GM23338 (cell line): ENCODE measurements at regions not wholly inside any gene's neighbourhood (a gene's known extent, or its start where the extent isn't known, plus 50 kb on each side); places are given as distances from the start of the nearest gene placed in this dataset.

Source experiments
- ATAC-seq: fragments of 200-7000 bp; cut with Tn5 transposase; 3 replicates; pipeline ENCODE4 v1.9.1; 2020
- DNase-seq: peaks from one replicate; pipeline ENCODE4 v3.0.0-alpha.2; 2015; ENCODE audit warnings: low spot score
- H2AFZ ChIP-seq: fragments of 200-600 bp; sonication (generic); 2 replicates; pipeline ENCODE4 v1.8.0; 2016; ENCODE audit warnings: antibody characterized with exemption, mild to moderate bottlenecking, moderate library complexity
- H3F3A ChIP-seq: fragments of 200-600 bp; sonication (generic); replicated peaks from 2 replicates; pipeline ENCODE4 v1.8.0; 2017; ENCODE audit warnings: antibody characterized with exemption, mixed run types, low read depth
- H3K27ac ChIP-seq: fragments of 200-600 bp; sonication (generic); 2 replicates; pipeline ENCODE4 v1.6.1; 2016; ENCODE audit warnings: low read depth
- H3K27me3 ChIP-seq: fragments of 200-600 bp; sonication (generic); 2 replicates; pipeline ENCODE4 v1.8.0; 2016; ENCODE audit warnings: mild to moderate bottlenecking, mixed run types, moderate library complexity; ENCODE audit not compliant: insufficient read depth
- H3K36me3 ChIP-seq: fragments of 200-600 bp; sonication (generic); 2 replicates; pipeline ENCODE4 v1.8.0; 2016; ENCODE audit warnings: mild to moderate bottlenecking; ENCODE audit not compliant: insufficient read depth
- H3K4me1 ChIP-seq: fragments of 200-600 bp; sonication (generic); 2 replicates; pipeline ENCODE4 v1.8.0; 2016; ENCODE audit warnings: mild to moderate bottlenecking, moderate library complexity; ENCODE audit not compliant: insufficient read depth
- H3K4me2 ChIP-seq: fragments of 200-600 bp; sonication (generic); 2 replicates; pipeline ENCODE4 v1.7.1; 2017; ENCODE audit warnings: mixed run types
- H3K4me3 ChIP-seq: fragments of 200-600 bp; sonication (generic); 2 replicates; pipeline ENCODE4 v1.6.1; 2016; ENCODE audit warnings: mixed run types
- H3K79me2 ChIP-seq: fragments of 200-600 bp; sonication (generic); replicated peaks from 2 replicates; pipeline ENCODE4 v1.8.0; 2017; ENCODE audit warnings: mild to moderate bottlenecking; ENCODE audit not compliant: insufficient read depth
- H3K9me2 ChIP-seq: fragments of 200-600 bp; sonication (generic); 2 replicates; pipeline ENCODE4 v1.8.0; 2017; ENCODE audit not compliant: insufficient read depth
- H4K20me1 ChIP-seq: fragments of 200-600 bp; sonication (generic); replicated peaks from 2 replicates; pipeline ENCODE4 v1.8.0; 2017; ENCODE audit warnings: mild to moderate bottlenecking; ENCODE audit not compliant: insufficient read depth
- H3K27ac Mint-ChIP-seq: 2 replicates; pipeline ENCODE4 v1.8.0; 2020; ENCODE audit warnings: inconsistent platforms, mild to moderate bottlenecking, moderate library complexity, mixed read lengths
- H3K27me3 Mint-ChIP-seq: 3 replicates; pipeline ENCODE4 v1.8.0; 2022; ENCODE audit warnings: low read depth, mild to moderate bottlenecking, moderate library complexity, mixed read lengths, inconsistent platforms; ENCODE audit not compliant: insufficient read depth, poor library complexity
- H3K36me3 Mint-ChIP-seq: 3 replicates; pipeline ENCODE4 v1.8.0; 2021; ENCODE audit warnings: low read depth, mild to moderate bottlenecking, inconsistent platforms, moderate library complexity, mixed read lengths
- H3K4me1 Mint-ChIP-seq: 3 replicates; pipeline ENCODE4 v1.8.0; 2020; ENCODE audit warnings: mild to moderate bottlenecking, inconsistent platforms, mixed read lengths
- H3K4me3 Mint-ChIP-seq: 3 replicates; pipeline ENCODE4 v1.8.0; 2021; ENCODE audit warnings: moderate library complexity, mild to moderate bottlenecking, inconsistent platforms, mixed read lengths
- H3K9me3 Mint-ChIP-seq: 3 replicates; pipeline ENCODE4 v1.8.0; 2020; ENCODE audit warnings: moderate library complexity, mild to moderate bottlenecking, inconsistent platforms, mixed read lengths
- CREB1 ChIP-seq: fragments of 250-450 bp; sonication (Bioruptor Pico); IDR thresholded peaks from 2 replicates; pipeline ENCODE4 v1.5.0; 2020; ENCODE audit warnings: low read depth, mild to moderate bottlenecking, moderate library complexity
- CTCF ChIP-seq, 2 experiments: fragments of 200-600 bp in 1 of 2; sonication (generic) in 1 of 2; conservative IDR thresholded peaks; 2 replicates each; pipeline versions ENCODE4 v1.5.1 to v1.6.1; 2016 to 2017; ENCODE audit warnings: antibody characterized with exemption in 2 of 2, low read depth in 2 of 2, mild to moderate bottlenecking in 2 of 2, moderate library complexity in 1 of 2
- ETS1 ChIP-seq: IDR thresholded peaks from 2 replicates; pipeline ENCODE4 v1.6.1; 2016; ENCODE audit warnings: antibody characterized with exemption
- EZH2 ChIP-seq: fragments of 200-600 bp; sonication (generic); IDR thresholded peaks from one replicate; pipeline ENCODE4 v1.8.0; 2017; ENCODE audit warnings: antibody characterized with exemption, mild to moderate bottlenecking, low read depth; ENCODE audit not compliant: unreplicated experiment
- EZH2phosphoT487 ChIP-seq: fragments of 200-600 bp; sonication (generic); IDR thresholded peaks from one replicate; pipeline ENCODE4 v1.8.1; 2018; ENCODE audit warnings: antibody characterized with exemption; ENCODE audit not compliant: unreplicated experiment
- JUNB ChIP-seq: IDR thresholded peaks from one replicate; pipeline ENCODE4 v1.6.1; 2016; ENCODE audit warnings: antibody characterized with exemption; ENCODE audit not compliant: unreplicated experiment
- NANOG ChIP-seq: IDR thresholded peaks from 2 replicates; pipeline ENCODE4 v1.6.1; 2016; ENCODE audit warnings: antibody characterized with exemption, borderline replicate concordance
- POLR2AphosphoS5 ChIP-seq: IDR thresholded peaks from 2 replicates; pipeline ENCODE4 v1.6.1; 2016; ENCODE audit warnings: antibody characterized with exemption, low read depth
- REST ChIP-seq: IDR thresholded peaks from one replicate; pipeline ENCODE4 v1.6.1; 2018; ENCODE audit warnings: antibody characterized with exemption; ENCODE audit not compliant: unreplicated experiment
- STAT1 ChIP-seq: IDR thresholded peaks from one replicate; pipeline ENCODE4 v1.6.1; 2016; ENCODE audit warnings: antibody characterized with exemption; ENCODE audit not compliant: unreplicated experiment
- ZNF114 ChIP-seq: fragments of 250-450 bp; sonication (Bioruptor Pico); IDR thresholded peaks from 2 replicates; pipeline ENCODE4 v1.5.0; 2020; ENCODE audit warnings: mild to moderate bottlenecking, moderate library complexity
- ZNF331 ChIP-seq: fragments of 250-450 bp; sonication (Bioruptor Pico); IDR thresholded peaks from 2 replicates; pipeline ENCODE4 v1.5.0; 2020; ENCODE audit warnings: low read depth, mild to moderate bottlenecking, moderate library complexity
- ZNF462 ChIP-seq: fragments of 250-450 bp; sonication (Bioruptor Pico); IDR thresholded peaks from 2 replicates; pipeline ENCODE4 v1.5.0; 2020; ENCODE audit warnings: mild to moderate bottlenecking, moderate library complexity

GRCh38 chr3:181956122-181956521 is 244.4 kb downstream of the SOX2 start:
- TF ChIP-seq STAT1 (no peak), CREB1 (CRISPR knock-in tag) (no peak), ZNF114 (CRISPR knock-in tag) (no peak), ZNF462 (CRISPR knock-in tag) (no peak), NANOG (no peak), EZH2 (no peak), REST (no peak), ZNF331 (no peak), POLR2AphosphoS5 (no peak), CTCF (conservative IDR thresholded peaks at IDR 0.05; ENCODE audit: low read depth in 2 of 2) (no peak), JUNB (no peak), ETS1 (no peak), EZH2phosphoT487 (no peak)
- H2AFZ ChIP-seq = peak overlapping the region; percentile 57; the same call in 1 of the 2 replicates
- no peak overlapping the region for H3K27ac Mint-ChIP-seq

More at GRCh38 chr3:181956122-181956521, 244.4 kb downstream of the SOX2 start:
- ATAC-seq (peak; percentile 55), DNase-seq (no peak)
- Histone ChIP-seq H3F3A (0 out of 2 replicates have a peak, but pooled peaks cover 4% of the 10 kb centered on the region), H3K36me3 (no peaks in the 10 kb centered on the region), H3K79me2 (no peaks in the 10 kb centered on the region), H3K9me2 (peaks cover 9% of the 10 kb centered on the region), H3K4me1 (no peaks in the 10 kb centered on the region; the same call in 1 of the 2 replicates), H3K27ac (no peak overlapping the region), H3K4me2 (no peak overlapping the region), H4K20me1 (no peaks in the 10 kb centered on the region), H3K27me3 (no peaks in the 10 kb centered on the region), H3K4me3 (no peak overlapping the region)
- no peak overlapping the region for H3K4me3 Mint-ChIP-seq
- H3K9me3 Mint-ChIP-seq = no peaks in the 10 kb centered on the region
- no peaks in the 10 kb centered on the region for H3K36me3 Mint-ChIP-seq
- peaks cover 2% of the 10 kb centered on the region for H3K27me3 Mint-ChIP-seq
- peaks cover 6% of the 10 kb centered on the region; the same call in 1 of the 3 replicates for H3K4me1 Mint-ChIP-seq
